ENCODE measurements at regions not wholly inside any gene's neighbourhood (a gene's known extent, or its start where the extent isn't known, plus 50 kb on each side); places are given as distances from the start of the nearest gene placed in this dataset.

GRCh38 chr7:15857026-15857425, 170.5 kb upstream of the MEOX2 start:
- H2AFZ ChIP-seq = no peak overlapping the region
- no peaks in the 10 kb centered on the region for H3K27me3 Mint-ChIP-seq (ENCODE audit: insufficient read depth, low read depth, poor library complexity)

More at GRCh38 chr7:15857026-15857425, 170.5 kb upstream of the MEOX2 start:
- no peaks in the 10 kb centered on the region for H4K20me1 ChIP-seq (replicated peaks; ENCODE audit: insufficient read depth)
- H3K27ac ChIP-seq (ENCODE audit: low read depth) = no peak overlapping the region
- no peaks in the 10 kb centered on the region; the same call in 1 of the 2 replicates for H3K4me1 ChIP-seq (ENCODE audit: insufficient read depth)
- Mint-ChIP-seq H3K36me3 (ENCODE audit: low read depth) (no peaks in the 10 kb centered on the region), H3K4me1 (peaks cover 10% of the 10 kb centered on the region; the same call in 2 of the 3 replicates), H3K9me3 (peaks cover 3% of the 10 kb centered on the region; the same call in 2 of the 3 replicates), H3K27ac (no peak overlapping the region), H3K4me3 (no peak overlapping the region)
- no peaks in the 10 kb centered on the region for H3K79me2 ChIP-seq (replicated peaks; ENCODE audit: insufficient read depth)
- no peaks in the 10 kb centered on the region for H3K27me3 ChIP-seq (ENCODE audit: insufficient read depth)
- no peak for ATAC-seq
- no peak for DNase-seq (ENCODE audit: low spot score)
- H3F3A ChIP-seq (replicated peaks; ENCODE audit: low read depth) = no peaks in the 10 kb centered on the region
- TF ChIP-seq ZNF462 (CRISPR knock-in tag; IDR thresholded peaks at IDR 0.05) (no peak), REST (IDR thresholded peaks at IDR 0.05; ENCODE audit: unreplicated experiment) (no peak), CTCF (conservative IDR thresholded peaks at IDR 0.05; ENCODE audit: low read depth in 2 of 2) (no peak), ZNF114 (CRISPR knock-in tag; IDR thresholded peaks at IDR 0.05) (no peak), EZH2 (IDR thresholded peaks at IDR 0.05; ENCODE audit: low read depth, unreplicated experiment) (no peak), POLR2AphosphoS5 (IDR thresholded peaks at IDR 0.05; ENCODE audit: low read depth) (no peak)
- H3K9me2 ChIP-seq (ENCODE audit: insufficient read depth) = no peaks in the 10 kb centered on the region; the same call in 1 of the 2 replicates
- no peak overlapping the region for H3K4me3 ChIP-seq
- H3K4me2 ChIP-seq = no peak overlapping the region
- no peaks in the 10 kb centered on the region for H3K36me3 ChIP-seq (ENCODE audit: insufficient read depth)

All from GM23338 (cell line).